ENCODE measurements at regions not wholly inside any gene's neighbourhood (a gene's known extent, or its start where the extent isn't known, plus 50 kb on each side); places are given as distances from the start of the nearest gene placed in this dataset.

GRCh38 chr22:22120160-22120559 is 124.4 kb upstream of the VPREB1 start:
- no peak for TF ChIP-seq CTCF (IDR thresholded peaks at IDR 0.05)
- no peak for TF ChIP-seq POLR2A (IDR thresholded peaks at IDR 0.05)
